HepG2 (cell line): ENCODE measurements at regions not wholly inside any gene's neighbourhood (a gene's known extent, or its start where the extent isn't known, plus 50 kb on each side); places are given as distances from the start of the nearest gene placed in this dataset.

Source experiments
- ATAC-seq: fragments of 200-7000 bp; cut with Tn5 transposase; 3 replicates; pipeline ENCODE4 v1.9.1; 2020; ENCODE audit warnings: mild to moderate bottlenecking, moderate library complexity
- BruUV-seq: library from RNA; stranded (reverse); fragments of 400-500 nt; replicated peaks from 2 replicates; lab custom pipeline; 2021; lab: Mats Ljungman, UMichigan
- CTCF ChIA-PET: fragments of 300-600 bp; formaldehyde crosslinking; extraction: SDS; loops from one replicate; lab custom pipeline; 2021; ENCODE audit warnings: low total read pairs, inconsistent platforms, low intra/inter-chr PET ratio; lab: Yijun Ruan, JAX
- POLR2A ChIA-PET: fragments of 350-600 bp; sonication (Branson Sonifier 250); formaldehyde crosslinking; loops from one replicate; lab custom pipeline; 2020; ENCODE audit warnings: antibody characterized with exemption, inconsistent platforms; lab: Yijun Ruan, JAX
- DNase-seq: peaks from one replicate; pipeline ENCODE4 v3.0.0-alpha.2; 2015; ENCODE audit warnings: low spot score
- FAIRE-seq: peaks from 3 replicates; lab custom pipeline; 2011; peaks lifted over from hg19 to GRCh38; lab: Jason Lieb, UNC
- H2AFZ ChIP-seq: one replicate; pipeline ENCODE4 v1.6.1; 2011; ENCODE audit warnings: low read length, inconsistent platforms
- H3K27ac ChIP-seq: fragments of 300-600 bp; 3 replicates; pipeline ENCODE4 v1.8.0; 2011; ENCODE audit warnings: mixed run types, mild to moderate bottlenecking, mixed read lengths, low read length, inconsistent platforms; ENCODE audit not compliant: insufficient read depth; ENCODE audit errors: extremely low read length
- H3K27me3 ChIP-seq, 2 experiments: fragments of 200-600 bp in 1 of 2; 2 replicates in 1 of 2; 3 replicates in 1 of 2; pipeline versions ENCODE4 v1.6.0 to v1.8.0; 2011; ENCODE audit warnings: low read length in 2 of 2, mild to moderate bottlenecking in 2 of 2, moderate library complexity in 2 of 2, inconsistent platforms in 1 of 2; ENCODE audit not compliant: insufficient read depth in 2 of 2, control insufficient read depth in 1 of 2
- H3K36me3 ChIP-seq, 2 experiments: fragments of 200-600 bp in 1 of 2; replicated peaks in 1 of 2; 2 replicates in 1 of 2; 3 replicates in 1 of 2; pipeline versions ENCODE4 v1.5.1 to v1.8.0; 2011; ENCODE audit warnings: low read length in 2 of 2, inconsistent platforms in 1 of 2; ENCODE audit not compliant: insufficient read depth in 2 of 2, control insufficient read depth in 1 of 2
- H3K4me1 ChIP-seq: 2 replicates; pipeline ENCODE4 v1.5.1; 2012; ENCODE audit warnings: low read length, inconsistent platforms; ENCODE audit not compliant: insufficient read depth
- H3K4me2 ChIP-seq: 2 replicates; pipeline ENCODE4 v1.6.0; 2011; ENCODE audit warnings: low read depth, low read length, inconsistent platforms
- H3K4me3 ChIP-seq, 3 experiments: fragments of 200-600 bp in 1 of 3; sonication (generic), shearing (Covaris generic) in 1 of 3; replicated peaks in 1 of 3; 2 replicates each; pipeline ENCODE4 v1.5.1; 2011 to 2016; ENCODE audit warnings: low read length in 3 of 3, inconsistent platforms in 2 of 3, low read depth in 2 of 3, mild to moderate bottlenecking in 2 of 3, control low read depth in 1 of 3, mixed read lengths in 1 of 3; ENCODE audit not compliant: insufficient read depth in 1 of 3
- H3K79me2 ChIP-seq: one replicate; pipeline ENCODE4 v1.6.1; 2011; ENCODE audit warnings: low read length, inconsistent platforms; ENCODE audit not compliant: insufficient read depth
- H3K9ac ChIP-seq: 2 replicates; pipeline ENCODE4 v1.6.0; 2011; ENCODE audit warnings: mild to moderate bottlenecking, low read depth, low read length, inconsistent platforms; ENCODE audit not compliant: insufficient read depth
- H3K9me3 ChIP-seq: 2 replicates; pipeline ENCODE4 v1.5.1; 2012; ENCODE audit warnings: mild to moderate bottlenecking, low read length
- H4K20me1 ChIP-seq: 2 replicates; pipeline ENCODE4 v1.6.0; 2011; ENCODE audit warnings: inconsistent platforms, mild to moderate bottlenecking, low read length, moderate library complexity; ENCODE audit not compliant: insufficient read depth
- NCOA1 ChIP-seq: sonication (generic); formaldehyde crosslinking; IDR thresholded peaks from 2 replicates; pipeline ENCODE4 v1.9.0; 2021; ENCODE audit warnings: missing genetic modification reagents
- SNAPC2 ChIP-seq: sonication (generic); formaldehyde crosslinking; IDR thresholded peaks from 2 replicates; pipeline ENCODE4 v1.8.1; 2022; ENCODE audit warnings: mild to moderate bottlenecking, missing genetic modification reagents
- ZNF512B ChIP-seq: sonication (generic); formaldehyde crosslinking; IDR thresholded peaks from 2 replicates; pipeline ENCODE4 v1.5.1; 2020; ENCODE audit warnings: missing genetic modification reagents, mild to moderate bottlenecking, borderline replicate concordance
- ZNF652 ChIP-seq: IDR thresholded peaks from 2 replicates; pipeline ENCODE4 v1.6.1; 2016; ENCODE audit warnings: low read depth, borderline replicate concordance
- ZNF773 ChIP-seq: sonication (generic); formaldehyde crosslinking; IDR thresholded peaks from 2 replicates; pipeline ENCODE4 v1.4.0; 2020; ENCODE audit warnings: missing genetic modification reagents, borderline replicate concordance
- ZNF784 ChIP-seq: sonication (generic); formaldehyde crosslinking; IDR thresholded peaks from 2 replicates; pipeline ENCODE4 v1.5.1; 2020; ENCODE audit warnings: missing genetic modification reagents, mild to moderate bottlenecking, borderline replicate concordance
- WGBS: methylation state at CpG from one replicate; pipeline ENCODE4 v1.1.6; 2017; ENCODE audit warnings: low lambda C conversion rate; 5-methylcytosine and 5-hydroxymethylcytosine counted together
- in situ Hi-C: cut with HindIII; loops from 2 replicates; pipeline ENCODE4 v1.10.0; 2017; ENCODE audit warnings: low pct_unique_long_range_greater_than_20kb; ENCODE audit not compliant: extremely low pct_ligation_motif_present
- intact Hi-C: fragments of 100-400 bp; cut with micrococcal nuclease; formaldehyde crosslinking; loops from one replicate; pipeline ENCODE4 v1.10.0; 2022; ENCODE audit not compliant: unreplicated experiment
- TF ChIP-seq, protein P1 (sequence below): sonication (generic); formaldehyde crosslinking; IDR thresholded peaks from 2 replicates; pipeline ENCODE4 v1.4.0; 2020; ENCODE audit warnings: missing genetic modification reagents, borderline replicate concordance
- TF ChIP-seq, protein P2 (sequence below): sonication (generic); formaldehyde crosslinking; IDR thresholded peaks from 2 replicates; pipeline ENCODE4 v1.4.0; 2020; ENCODE audit warnings: missing genetic modification reagents

DNA sequence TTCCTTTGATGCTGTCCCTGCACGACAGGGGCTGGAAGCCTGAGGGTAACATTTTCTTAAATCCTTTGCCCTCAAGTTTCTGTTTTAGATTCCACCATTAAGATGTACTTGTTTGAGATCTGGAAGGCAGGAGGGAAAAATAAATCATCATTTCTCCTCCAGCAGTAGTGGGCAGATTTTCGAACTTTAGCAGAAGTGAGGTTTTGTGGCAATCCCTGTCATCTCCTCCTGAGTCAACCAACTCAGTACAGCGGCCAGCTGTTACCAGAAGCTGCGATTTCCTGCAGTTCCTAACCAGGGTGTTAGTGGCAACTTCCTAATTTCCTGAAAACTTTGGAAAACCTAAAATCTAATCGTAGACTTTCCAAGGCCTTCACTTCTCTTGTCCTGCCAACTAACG lies 517.2 kb upstream of the ACVR2A start (continued):
- TF ChIP-seq, protein P1, sequence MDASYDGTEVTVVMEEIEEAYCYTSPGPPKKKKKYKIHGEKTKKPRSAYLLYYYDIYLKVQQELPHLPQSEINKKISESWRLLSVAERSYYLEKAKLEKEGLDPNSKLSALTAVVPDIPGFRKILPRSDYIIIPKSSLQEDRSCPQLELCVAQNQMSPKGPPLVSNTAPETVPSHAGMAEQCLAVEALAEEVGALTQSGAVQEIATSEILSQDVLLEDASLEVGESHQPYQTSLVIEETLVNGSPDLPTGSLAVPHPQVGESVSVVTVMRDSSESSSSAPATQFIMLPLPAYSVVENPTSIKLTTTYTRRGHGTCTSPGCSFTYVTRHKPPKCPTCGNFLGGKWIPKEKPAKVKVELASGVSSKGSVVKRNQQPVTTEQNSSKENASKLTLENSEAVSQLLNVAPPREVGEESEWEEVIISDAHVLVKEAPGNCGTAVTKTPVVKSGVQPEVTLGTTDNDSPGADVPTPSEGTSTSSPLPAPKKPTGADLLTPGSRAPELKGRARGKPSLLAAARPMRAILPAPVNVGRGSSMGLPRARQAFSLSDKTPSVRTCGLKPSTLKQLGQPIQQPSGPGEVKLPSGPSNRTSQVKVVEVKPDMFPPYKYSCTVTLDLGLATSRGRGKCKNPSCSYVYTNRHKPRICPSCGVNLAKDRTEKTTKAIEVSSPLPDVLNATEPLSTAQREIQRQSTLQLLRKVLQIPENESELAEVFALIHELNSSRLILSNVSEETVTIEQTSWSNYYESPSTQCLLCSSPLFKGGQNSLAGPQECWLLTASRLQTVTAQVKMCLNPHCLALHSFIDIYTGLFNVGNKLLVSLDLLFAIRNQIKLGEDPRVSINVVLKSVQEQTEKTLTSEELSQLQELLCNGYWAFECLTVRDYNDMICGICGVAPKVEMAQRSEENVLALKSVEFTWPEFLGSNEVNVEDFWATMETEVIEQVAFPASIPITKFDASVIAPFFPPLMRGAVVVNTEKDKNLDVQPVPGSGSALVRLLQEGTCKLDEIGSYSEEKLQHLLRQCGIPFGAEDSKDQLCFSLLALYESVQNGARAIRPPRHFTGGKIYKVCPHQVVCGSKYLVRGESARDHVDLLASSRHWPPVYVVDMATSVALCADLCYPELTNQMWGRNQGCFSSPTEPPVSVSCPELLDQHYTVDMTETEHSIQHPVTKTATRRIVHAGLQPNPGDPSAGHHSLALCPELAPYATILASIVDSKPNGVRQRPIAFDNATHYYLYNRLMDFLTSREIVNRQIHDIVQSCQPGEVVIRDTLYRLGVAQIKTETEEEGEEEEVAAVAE (CRISPR knock-in tag), result no peak
- TF ChIP-seq ZNF773 (CRISPR knock-in tag), result no peak
- TF ChIP-seq, all 625 proteins: peak for 0

- H3K36me3 ChIP-seq, result no peaks in the 10 kb centered on the region
- POLR2A ChIA-PET, result no interaction called here
- no peaks in the 10 kb centered on the region for H3K79me2 ChIP-seq
- no TSS peak for BruUV-seq
- no peak overlapping the region for H3K9ac ChIP-seq
- in situ Hi-C loops (no loop called here), intact Hi-C loops (no loop called here)
- ATAC-seq (no peak), FAIRE-seq (no peak), DNase-seq (no peak)
- no peaks in the 10 kb centered on the region for H4K20me1 ChIP-seq
- no peak overlapping the region for H3K27ac ChIP-seq
- no peak overlapping the region for H3K4me3 ChIP-seq
- no peak overlapping the region for H2AFZ ChIP-seq
- no peaks in the 10 kb centered on the region for H3K27me3 ChIP-seq
- 0% methylated on average over 1 of the region's 1 CpG for WGBS
- H3K9me3 ChIP-seq, result peaks cover 31% of the 10 kb centered on the region
- no peak overlapping the region for H3K4me2 ChIP-seq
- CTCF ChIA-PET, result no interaction called here
- TF ChIP-seq, protein P2, sequence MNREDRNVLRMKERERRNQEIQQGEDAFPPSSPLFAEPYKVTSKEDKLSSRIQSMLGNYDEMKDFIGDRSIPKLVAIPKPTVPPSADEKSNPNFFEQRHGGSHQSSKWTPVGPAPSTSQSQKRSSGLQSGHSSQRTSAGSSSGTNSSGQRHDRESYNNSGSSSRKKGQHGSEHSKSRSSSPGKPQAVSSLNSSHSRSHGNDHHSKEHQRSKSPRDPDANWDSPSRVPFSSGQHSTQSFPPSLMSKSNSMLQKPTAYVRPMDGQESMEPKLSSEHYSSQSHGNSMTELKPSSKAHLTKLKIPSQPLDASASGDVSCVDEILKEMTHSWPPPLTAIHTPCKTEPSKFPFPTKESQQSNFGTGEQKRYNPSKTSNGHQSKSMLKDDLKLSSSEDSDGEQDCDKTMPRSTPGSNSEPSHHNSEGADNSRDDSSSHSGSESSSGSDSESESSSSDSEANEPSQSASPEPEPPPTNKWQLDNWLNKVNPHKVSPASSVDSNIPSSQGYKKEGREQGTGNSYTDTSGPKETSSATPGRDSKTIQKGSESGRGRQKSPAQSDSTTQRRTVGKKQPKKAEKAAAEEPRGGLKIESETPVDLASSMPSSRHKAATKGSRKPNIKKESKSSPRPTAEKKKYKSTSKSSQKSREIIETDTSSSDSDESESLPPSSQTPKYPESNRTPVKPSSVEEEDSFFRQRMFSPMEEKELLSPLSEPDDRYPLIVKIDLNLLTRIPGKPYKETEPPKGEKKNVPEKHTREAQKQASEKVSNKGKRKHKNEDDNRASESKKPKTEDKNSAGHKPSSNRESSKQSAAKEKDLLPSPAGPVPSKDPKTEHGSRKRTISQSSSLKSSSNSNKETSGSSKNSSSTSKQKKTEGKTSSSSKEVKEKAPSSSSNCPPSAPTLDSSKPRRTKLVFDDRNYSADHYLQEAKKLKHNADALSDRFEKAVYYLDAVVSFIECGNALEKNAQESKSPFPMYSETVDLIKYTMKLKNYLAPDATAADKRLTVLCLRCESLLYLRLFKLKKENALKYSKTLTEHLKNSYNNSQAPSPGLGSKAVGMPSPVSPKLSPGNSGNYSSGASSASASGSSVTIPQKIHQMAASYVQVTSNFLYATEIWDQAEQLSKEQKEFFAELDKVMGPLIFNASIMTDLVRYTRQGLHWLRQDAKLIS (CRISPR knock-in tag), result no peak
- TF ChIP-seq NCOA1 (CRISPR knock-in tag), result no peak
- TF ChIP-seq ZNF652 (CRISPR knock-in tag), result no peak
- no peak for TF ChIP-seq ZNF784 (CRISPR knock-in tag)
- no peak for TF ChIP-seq ZNF512B (CRISPR knock-in tag)
- no peak for TF ChIP-seq SNAPC2 (CRISPR knock-in tag)
- TF ChIP-seq, all 625 proteins: peak for 0
- no peaks in the 10 kb centered on the region for H3K4me1 ChIP-seq
Measured at GRCh38 chr2:147325990-147326389, 518.8 kb upstream of the ACVR2A start.
